ENCODE measurements at regions not wholly inside any gene's neighbourhood (a gene's known extent, or its start where the extent isn't known, plus 50 kb on each side); places are given as distances from the start of the nearest gene placed in this dataset.

DNA sequence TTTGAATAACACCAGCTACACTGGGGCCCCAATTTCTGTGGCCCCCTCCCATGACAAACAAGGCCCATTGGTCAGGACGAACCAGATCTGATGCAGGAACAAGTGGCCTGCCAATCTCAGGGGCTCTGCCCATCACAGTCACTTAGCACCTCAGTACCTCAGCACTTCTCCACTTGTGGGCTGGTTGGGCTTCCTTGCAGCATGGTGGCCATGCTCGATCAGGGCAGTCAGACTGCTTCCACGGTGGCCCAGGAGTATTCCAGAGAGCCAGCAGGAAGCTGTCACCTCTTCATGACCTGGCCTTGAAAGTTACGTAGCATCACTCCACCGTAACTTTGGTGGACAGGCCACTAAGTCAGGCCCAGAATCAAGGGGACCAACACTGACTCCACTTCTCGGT lies 206.5 kb downstream of the AUH start:
- in situ Hi-C loops (cut with MboI; ENCODE audit: low pct_unique_long_range_greater_than_20kb, low sequenced_read_pairs, unreplicated experiment): no loop called here
- TF ChIP-seq, protein P1, sequence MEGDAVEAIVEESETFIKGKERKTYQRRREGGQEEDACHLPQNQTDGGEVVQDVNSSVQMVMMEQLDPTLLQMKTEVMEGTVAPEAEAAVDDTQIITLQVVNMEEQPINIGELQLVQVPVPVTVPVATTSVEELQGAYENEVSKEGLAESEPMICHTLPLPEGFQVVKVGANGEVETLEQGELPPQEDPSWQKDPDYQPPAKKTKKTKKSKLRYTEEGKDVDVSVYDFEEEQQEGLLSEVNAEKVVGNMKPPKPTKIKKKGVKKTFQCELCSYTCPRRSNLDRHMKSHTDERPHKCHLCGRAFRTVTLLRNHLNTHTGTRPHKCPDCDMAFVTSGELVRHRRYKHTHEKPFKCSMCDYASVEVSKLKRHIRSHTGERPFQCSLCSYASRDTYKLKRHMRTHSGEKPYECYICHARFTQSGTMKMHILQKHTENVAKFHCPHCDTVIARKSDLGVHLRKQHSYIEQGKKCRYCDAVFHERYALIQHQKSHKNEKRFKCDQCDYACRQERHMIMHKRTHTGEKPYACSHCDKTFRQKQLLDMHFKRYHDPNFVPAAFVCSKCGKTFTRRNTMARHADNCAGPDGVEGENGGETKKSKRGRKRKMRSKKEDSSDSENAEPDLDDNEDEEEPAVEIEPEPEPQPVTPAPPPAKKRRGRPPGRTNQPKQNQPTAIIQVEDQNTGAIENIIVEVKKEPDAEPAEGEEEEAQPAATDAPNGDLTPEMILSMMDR (IDR thresholded peaks at IDR 0.05; ENCODE audit: extremely low read depth, insufficient read depth, missing control alignments): no peak
- DNase-seq (ENCODE audit: low spot score): no peak

DNA sequence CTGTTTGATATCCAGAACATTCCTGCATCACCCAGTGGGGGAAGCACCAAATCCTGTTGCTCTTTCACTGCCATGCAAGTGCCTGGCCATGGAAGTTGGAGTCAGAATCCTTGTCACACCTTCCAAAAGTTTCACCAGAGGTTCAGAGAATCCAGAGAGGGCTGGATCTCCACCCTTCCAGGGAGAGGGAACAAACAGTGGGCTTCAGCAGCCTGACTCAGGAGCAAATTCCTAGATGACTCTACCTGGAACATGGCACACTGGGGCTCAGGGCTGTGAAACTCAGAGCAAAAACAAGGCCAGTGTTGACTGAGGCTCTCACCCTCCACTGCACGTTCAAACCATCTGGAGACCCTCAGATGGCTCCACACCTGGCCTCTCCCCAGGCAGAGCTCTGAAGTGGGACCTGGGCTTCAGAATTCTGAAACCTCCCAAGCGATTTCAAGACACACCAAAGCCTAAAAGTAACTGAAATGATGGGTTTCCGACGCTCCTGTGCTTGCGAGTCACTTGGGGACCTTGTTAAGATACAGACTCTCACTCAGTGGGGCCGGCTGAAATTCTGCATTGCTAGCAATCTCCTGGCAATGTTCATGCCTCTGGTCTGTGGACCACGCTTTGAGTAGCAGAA lies 205.9 kb downstream of the AUH start:
- TF ChIP-seq, protein P1 (IDR thresholded peaks at IDR 0.05; ENCODE audit: extremely low read depth, insufficient read depth, missing control alignments): no peak
- in situ Hi-C loops (cut with MboI; ENCODE audit: low pct_unique_long_range_greater_than_20kb, low sequenced_read_pairs, unreplicated experiment): no loop called here
- no peak for DNase-seq (ENCODE audit: low spot score)

DNA sequence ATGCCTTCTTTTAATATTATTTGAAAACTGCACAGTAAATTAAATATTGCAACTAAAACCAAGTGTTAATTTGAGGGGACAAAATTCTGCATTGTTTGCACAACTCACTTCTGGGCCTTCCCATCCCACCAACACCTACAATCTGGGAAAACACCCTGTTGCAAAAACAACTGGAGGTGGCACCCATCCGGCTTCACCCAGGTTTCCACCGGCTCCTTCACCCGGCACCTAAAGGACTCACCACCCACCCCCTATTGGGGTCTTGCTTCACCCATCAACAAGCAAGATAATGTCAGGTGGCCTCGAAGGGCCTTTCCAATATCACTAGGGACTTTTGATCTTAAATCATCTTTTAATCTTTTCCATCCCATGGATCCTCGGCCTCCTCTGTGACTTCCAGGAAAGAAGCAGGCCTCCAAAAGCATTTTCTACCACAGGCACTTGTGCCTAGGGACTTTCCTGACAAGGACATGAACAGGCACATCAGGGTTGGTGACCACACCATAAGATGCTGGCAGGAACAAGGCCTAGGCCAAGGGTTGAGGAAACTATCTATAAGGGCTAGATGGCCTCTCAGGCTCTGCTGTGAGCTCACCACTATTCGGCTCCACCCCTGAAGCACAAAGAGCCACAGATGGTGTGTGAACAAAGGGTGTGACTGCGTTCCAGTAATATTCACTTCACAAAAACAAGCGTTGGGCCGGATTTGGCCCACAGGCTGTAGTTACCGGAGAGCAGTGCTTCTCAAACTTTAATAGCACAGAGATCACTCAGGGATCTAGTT lies 205.1 kb downstream of the AUH start:
- TF ChIP-seq, protein P1 (IDR thresholded peaks at IDR 0.05; ENCODE audit: extremely low read depth, insufficient read depth, missing control alignments): no peak
- in situ Hi-C loops (cut with MboI; ENCODE audit: low pct_unique_long_range_greater_than_20kb, low sequenced_read_pairs, unreplicated experiment): no loop called here
- DNase-seq (ENCODE audit: low spot score): no peak

DNA sequence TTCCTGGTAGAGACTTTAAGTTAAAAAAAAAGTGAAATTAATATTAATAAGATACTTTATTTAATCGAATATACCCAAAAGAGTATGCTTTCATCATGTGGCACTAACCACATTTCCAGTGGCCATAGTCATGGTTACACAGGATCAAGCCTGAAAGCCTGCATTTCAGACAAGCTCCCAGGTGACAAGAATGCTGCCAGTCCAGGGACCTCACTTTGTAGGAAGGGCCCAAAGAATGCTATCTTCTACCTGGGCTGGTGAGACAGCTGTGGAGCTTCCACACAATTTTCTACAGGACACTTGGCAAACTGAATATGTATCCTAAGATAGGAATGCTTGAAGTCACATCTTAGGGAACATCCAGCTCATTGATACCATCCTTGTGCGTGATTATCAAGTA lies 203.8 kb downstream of the AUH start:
- TF ChIP-seq, protein P1 (IDR thresholded peaks at IDR 0.05; ENCODE audit: extremely low read depth, insufficient read depth, missing control alignments): no peak
- in situ Hi-C loops (cut with MboI; ENCODE audit: low pct_unique_long_range_greater_than_20kb, low sequenced_read_pairs, unreplicated experiment): no loop called here
- no peak for DNase-seq (ENCODE audit: low spot score)

DNA sequence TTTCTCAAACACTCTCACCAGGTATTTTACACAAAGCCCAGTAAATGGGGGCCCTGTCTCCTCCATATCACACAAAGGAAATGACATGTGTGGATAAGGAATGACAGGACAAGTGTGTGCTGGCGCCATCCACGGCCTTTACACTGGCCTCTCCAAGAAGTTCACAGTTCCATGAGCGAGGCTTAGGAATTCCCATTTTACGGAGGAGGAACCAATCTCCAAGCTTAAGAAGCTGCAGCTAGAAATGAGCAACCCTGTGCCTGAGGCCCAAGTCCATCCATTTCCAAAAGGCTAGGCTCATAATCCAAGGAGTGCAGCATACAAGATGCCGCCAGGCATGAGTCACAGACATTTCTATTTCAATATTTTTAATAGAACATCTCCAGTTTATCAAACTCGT lies 203.4 kb downstream of the AUH start:
- in situ Hi-C loops (cut with MboI; ENCODE audit: low pct_unique_long_range_greater_than_20kb, low sequenced_read_pairs, unreplicated experiment): no loop called here
- TF ChIP-seq, protein P1 (IDR thresholded peaks at IDR 0.05; ENCODE audit: extremely low read depth, insufficient read depth, missing control alignments): no peak
- no peak for DNase-seq (ENCODE audit: low spot score)

DNA sequence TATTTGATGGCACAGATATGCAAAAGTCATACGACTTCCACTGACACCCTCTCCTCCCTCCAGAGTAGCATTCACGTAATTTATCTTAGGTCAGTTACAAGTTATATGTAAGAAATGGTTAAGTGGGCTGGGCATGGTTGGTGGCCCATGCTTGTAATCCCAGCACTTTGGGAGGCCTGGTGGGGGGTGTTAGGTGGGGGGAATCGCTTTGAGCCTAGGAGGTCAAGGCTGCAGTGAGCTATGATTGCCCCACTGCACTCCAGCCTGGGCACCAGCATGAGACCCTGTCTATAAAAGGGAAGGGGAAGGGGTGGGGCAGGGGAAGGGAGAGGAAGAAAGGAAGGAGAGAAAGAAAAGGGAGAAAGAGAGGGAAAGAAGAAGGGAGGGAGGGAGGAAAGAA lies 202.8 kb downstream of the AUH start:
- in situ Hi-C loops (cut with MboI; ENCODE audit: low pct_unique_long_range_greater_than_20kb, low sequenced_read_pairs, unreplicated experiment): no loop called here
- no peak for DNase-seq (ENCODE audit: low spot score)
- TF ChIP-seq, protein P1 (IDR thresholded peaks at IDR 0.05; ENCODE audit: extremely low read depth, insufficient read depth, missing control alignments): no peak
